Upper lobe of left lung (tissue), 6 donors: ENCODE measurements at regions not wholly inside any gene's neighbourhood (a gene's known extent, or its start where the extent isn't known, plus 50 kb on each side); places are given as distances from the start of the nearest gene placed in this dataset.

Experiments
- ATAC-seq, 2 donors: fragments of 200-7000 bp; cut with Tn5 transposase; one replicate each; pipeline ENCODE4 v1.9.1; 2022; ENCODE audit warnings: mild to moderate bottlenecking in 2 of 2, moderate library complexity in 2 of 2; ENCODE audit not compliant: low FRiP score in 2 of 2
- DNase-seq, 2 donors: peaks; one replicate each; pipeline ENCODE4 v3.0.0-alpha.2; 2019 to 2020
- H3K27ac ChIP-seq, 4 donors: fragments of 200-600 bp; sonication (generic); one replicate each; pipeline ENCODE4 v1.5.1; 2016 to 2019
- H3K27me3 ChIP-seq, 4 donors: fragments of 200-600 bp; sonication (generic); one replicate each; pipeline ENCODE4 v1.5.1; 2017 to 2019
- H3K36me3 ChIP-seq, 4 donors: fragments of 200-600 bp; sonication (generic); one replicate each; pipeline ENCODE4 v1.5.1; 2016 to 2019
- H3K4me1 ChIP-seq, 4 donors: fragments of 200-600 bp; sonication (generic); one replicate each; pipeline ENCODE4 v1.5.1; 2018 to 2019
- H3K4me3 ChIP-seq, 4 donors: fragments of 200-600 bp; sonication (generic); one replicate each; pipeline ENCODE4 v1.5.1; 2017 to 2019; ENCODE audit warnings: mild to moderate bottlenecking in 2 of 4, moderate library complexity in 1 of 4
- H3K9me3 ChIP-seq, 4 donors: fragments of 200-600 bp; sonication (generic); one replicate each; pipeline ENCODE4 v1.5.1; 2018 to 2019
- CTCF ChIP-seq, 6 experiments: fragments of 450-650 bp in 4 of 6; fragments of 200-600 bp in 2 of 6; sonication (generic) in 2 of 6; IDR thresholded peaks; one replicate each; pipeline ENCODE4 v1.5.1; 2016 to 2019; ENCODE audit warnings: antibody characterized with exemption in 6 of 6
- EP300 ChIP-seq, 4 donors: sonication (generic); formaldehyde crosslinking; IDR thresholded peaks; one replicate each; pipeline ENCODE4 v1.5.1; 2017; ENCODE audit warnings: antibody characterized with exemption in 4 of 4, control low read depth in 2 of 4
- POLR2A ChIP-seq, 4 donors: fragments of 450-650 bp; IDR thresholded peaks; one replicate each; pipeline ENCODE4 v1.5.1; 2016 to 2017; ENCODE audit warnings: antibody characterized with exemption in 4 of 4, mild to moderate bottlenecking in 2 of 4
- POLR2AphosphoS5 ChIP-seq, 2 donors: sonication (generic); formaldehyde crosslinking; IDR thresholded peaks; one replicate each; pipeline ENCODE4 v1.5.1; 2017; ENCODE audit warnings: antibody characterized with exemption in 2 of 2
- WGBS, 2 donors: methylation state at CpG; one replicate each; pipeline ENCODE4 v1.1.5; 2017 to 2018; 5-methylcytosine and 5-hydroxymethylcytosine counted together
- donor health status: DM: no; HTN: no; CAD: no; lungs with moderate emphysema.
- donor health status: DM: no; HTN: yes; CAD: no; lungs with severe emphysema.

- Histone ChIP-seq H3K4me3 (no peak overlapping the region), H3K9me3 (no peaks in the 10 kb centered on the region), H3K27ac (no peak overlapping the region), H3K27me3 (no peaks in the 10 kb centered on the region), H3K4me1 (no peaks in the 10 kb centered on the region), H3K36me3 (no peaks in the 10 kb centered on the region)
- 71 to 82% methylated on average over 8 of the region's 8 CpGs for WGBS, 2 donors
- no peak for TF ChIP-seq CTCF (IDR thresholded peaks at IDR 0.05)
- no peak for TF ChIP-seq POLR2A (IDR thresholded peaks at IDR 0.05)
- no peak for TF ChIP-seq POLR2AphosphoS5 (IDR thresholded peaks at IDR 0.05)
- no peak for TF ChIP-seq EP300 (IDR thresholded peaks at IDR 0.05)
- no peak for ATAC-seq
- no peak for DNase-seq
Observed at GRCh38 chr4:175970724-175971123, 94.9 kb upstream of the WDR17 start.

GRCh38 chr4:175971388-175972179, 94.1 kb upstream of the WDR17 start:
- ATAC-seq (no peak), DNase-seq (no peak)
- H3K27me3 ChIP-seq = no peaks in the 10 kb centered on the region
- H3K36me3 ChIP-seq = no peaks in the 10 kb centered on the region
- no peaks in the 10 kb centered on the region for H3K9me3 ChIP-seq
- H3K4me3 ChIP-seq = no peak overlapping the region
- no peak overlapping the region for H3K27ac ChIP-seq
- TF ChIP-seq CTCF (IDR thresholded peaks at IDR 0.05) = no peak
- TF ChIP-seq POLR2A (IDR thresholded peaks at IDR 0.05) = no peak
- no peak for TF ChIP-seq POLR2AphosphoS5 (IDR thresholded peaks at IDR 0.05)
- no peak for TF ChIP-seq EP300 (IDR thresholded peaks at IDR 0.05)
- WGBS, 2 donors = 64 to 71% methylated on average over 11 of the region's 11 CpGs
- H3K4me1 ChIP-seq = no peaks in the 10 kb centered on the region

- DNase-seq (no peak), ATAC-seq (no peak)
- Histone ChIP-seq H3K36me3 (no peaks in the 10 kb centered on the region), H3K27ac (no peak overlapping the region), H3K27me3 (no peaks in the 10 kb centered on the region), H3K4me3 (no peak overlapping the region), H3K9me3 (no peaks in the 10 kb centered on the region), H3K4me1 (no peaks in the 10 kb centered on the region)
- WGBS, 2 donors = 80 to 88% methylated on average over 7 of the region's 7 CpGs
- TF ChIP-seq POLR2AphosphoS5 (IDR thresholded peaks at IDR 0.05) (no peak), POLR2A (IDR thresholded peaks at IDR 0.05) (no peak), EP300 (IDR thresholded peaks at IDR 0.05) (no peak)
Observed at GRCh38 chr4:175973027-175973923, 92.4 kb upstream of the WDR17 start.

GRCh38 chr4:175983636-175984035, 82.0 kb upstream of the WDR17 start:
- 69 to 83% methylated on average over 2 of the region's 2 CpGs for WGBS, 2 donors
- TF ChIP-seq POLR2A (IDR thresholded peaks at IDR 0.05) (no peak), CTCF (IDR thresholded peaks at IDR 0.05) (no peak), POLR2AphosphoS5 (IDR thresholded peaks at IDR 0.05) (no peak), EP300 (IDR thresholded peaks at IDR 0.05) (no peak)
- H3K9me3 ChIP-seq = no peaks in the 10 kb centered on the region
- H3K36me3 ChIP-seq = no peaks in the 10 kb centered on the region
- H3K27me3 ChIP-seq = no peaks in the 10 kb centered on the region
- H3K27ac ChIP-seq = no peak overlapping the region
- ATAC-seq (no peak), DNase-seq (no peak)
- H3K4me1 ChIP-seq = no peaks in the 10 kb centered on the region
- no peak overlapping the region for H3K4me3 ChIP-seq

- ATAC-seq = no peak
- no peak for DNase-seq
- Histone ChIP-seq H3K4me3 (no peak overlapping the region), H3K4me1 (no peaks in the 10 kb centered on the region), H3K36me3 (no peaks in the 10 kb centered on the region), H3K27ac (no peak overlapping the region), H3K9me3 (no peaks in the 10 kb centered on the region), H3K27me3 (no peaks in the 10 kb centered on the region)
- WGBS, 2 donors = 70% methylated on average over 1 of the region's 1 CpG
- TF ChIP-seq CTCF (IDR thresholded peaks at IDR 0.05) (no peak), POLR2AphosphoS5 (IDR thresholded peaks at IDR 0.05) (no peak), POLR2A (IDR thresholded peaks at IDR 0.05) (no peak), EP300 (IDR thresholded peaks at IDR 0.05) (no peak)
Observed at GRCh38 chr4:175986668-175987067, 79.0 kb upstream of the WDR17 start.
